ENCODE measurements at regions not wholly inside any gene's neighbourhood (a gene's known extent, or its start where the extent isn't known, plus 50 kb on each side); places are given as distances from the start of the nearest gene placed in this dataset.
A peak's percentile ranks its signal among the peaks of the same experiment; 100 is the strongest.

DNA sequence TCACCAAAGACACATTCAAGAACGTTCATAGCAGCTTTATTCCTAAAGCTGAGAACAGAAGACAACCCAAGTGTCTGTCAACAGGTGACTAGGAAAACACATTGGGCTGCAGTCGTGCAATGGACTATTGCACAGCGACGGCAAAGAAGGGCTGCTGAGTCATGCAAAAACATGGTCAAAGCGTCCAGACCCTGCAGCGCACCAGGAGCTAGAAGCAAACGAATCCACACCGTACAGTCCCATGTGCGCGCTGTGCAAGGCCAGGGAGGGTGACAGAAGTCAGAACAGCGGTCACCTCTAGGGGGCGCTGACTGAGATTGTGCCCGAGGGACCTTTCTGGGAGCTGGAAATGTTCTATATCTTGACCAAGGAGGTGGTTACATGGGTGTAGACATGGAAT is 266.4 kb downstream of the MAF start:
- Histone ChIP-seq H3K9ac (ENCODE audit: low read depth in 1 of 2, low read length in 2 of 2) (no peak overlapping the region), H3K9me3 (ENCODE audit: control insufficient read depth in 2 of 2, low read length in 2 of 2) (no peaks in the 10 kb centered on the region), H3K4me3 (ENCODE audit: low read length in 2 of 2) (no peak overlapping the region), H3K27me3 (ENCODE audit: control insufficient read depth in 2 of 2, insufficient read depth in 2 of 2, low read length in 2 of 2) (no peaks in the 10 kb centered on the region), H3K36me3 (ENCODE audit: control insufficient read depth in 2 of 2, insufficient read depth in 2 of 2, low read length in 2 of 2) (no peaks in the 10 kb centered on the region), H3K27ac (ENCODE audit: low read depth in 2 of 2, low read length in 2 of 2) (no peak overlapping the region), H3K4me1 (ENCODE audit: control insufficient read depth in 2 of 2, insufficient read depth in 2 of 2, low read length in 2 of 2) (peaks cover 5 to 7% of the 10 kb centered on the region in 2 donors)

DNA sequence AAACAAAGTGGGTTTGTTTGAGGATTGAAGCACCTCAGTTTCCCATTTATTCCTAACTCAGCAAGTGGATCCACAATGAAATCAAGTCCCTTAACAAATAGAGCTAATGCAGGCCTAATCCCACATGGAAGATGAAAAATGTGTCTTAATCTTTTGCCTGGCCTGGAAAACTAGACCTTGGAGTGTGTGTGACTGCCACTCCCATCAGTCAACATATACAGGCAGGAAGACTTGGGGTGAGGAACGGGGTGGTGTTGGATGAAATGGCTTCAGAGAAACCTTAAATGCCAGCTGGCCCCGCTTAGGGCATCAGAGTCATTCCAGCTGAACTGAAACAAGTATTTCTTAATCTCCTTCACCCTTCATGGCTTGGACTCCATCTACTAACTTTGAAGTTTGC is 269.5 kb downstream of the MAF start:
- H3K27ac ChIP-seq (ENCODE audit: low read depth in 2 of 2, low read length in 2 of 2): no peak overlapping the region
- H3K27me3 ChIP-seq (ENCODE audit: control insufficient read depth in 2 of 2, insufficient read depth in 2 of 2, low read length in 2 of 2): no peaks in the 10 kb centered on the region
- peaks cover 5 to 7% of the 10 kb centered on the region in 2 donors for H3K4me1 ChIP-seq (ENCODE audit: control insufficient read depth in 2 of 2, insufficient read depth in 2 of 2, low read length in 2 of 2)
- no peaks in the 10 kb centered on the region for H3K36me3 ChIP-seq (ENCODE audit: control insufficient read depth in 2 of 2, insufficient read depth in 2 of 2, low read length in 2 of 2)
- H3K9ac ChIP-seq (ENCODE audit: low read depth in 1 of 2, low read length in 2 of 2): no peak overlapping the region
- H3K9me3 ChIP-seq (ENCODE audit: control insufficient read depth in 2 of 2, low read length in 2 of 2): no peaks in the 10 kb centered on the region
- H3K4me3 ChIP-seq (ENCODE audit: low read length in 2 of 2): no peak overlapping the region

DNA sequence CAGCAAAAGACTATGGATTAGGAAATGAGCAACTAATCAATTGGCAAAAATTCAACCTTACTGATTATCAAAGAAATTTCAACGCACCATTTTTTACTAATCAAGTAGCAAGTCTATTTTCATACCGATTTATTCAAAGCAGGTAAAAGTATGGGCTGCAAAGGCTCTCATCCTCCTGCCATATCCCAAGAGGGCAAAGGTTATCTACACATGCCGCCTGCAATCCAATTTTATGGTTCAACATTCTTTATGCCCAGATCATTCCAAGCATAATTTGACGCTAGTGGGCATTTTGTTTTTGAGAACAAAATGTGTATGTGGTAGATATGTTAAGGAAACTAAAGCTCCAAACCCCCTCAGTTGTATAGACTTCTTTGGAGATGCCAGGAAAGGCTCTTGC is 270.6 kb downstream of the MAF start:
- H3K27me3 ChIP-seq (ENCODE audit: control insufficient read depth in 2 of 2, insufficient read depth in 2 of 2, low read length in 2 of 2): no peaks in the 10 kb centered on the region
- H3K36me3 ChIP-seq (ENCODE audit: control insufficient read depth in 2 of 2, insufficient read depth in 2 of 2, low read length in 2 of 2): no peaks in the 10 kb centered on the region
- no peak overlapping the region for H3K9ac ChIP-seq (ENCODE audit: low read depth in 1 of 2, low read length in 2 of 2)
- H3K4me1 ChIP-seq (ENCODE audit: control insufficient read depth in 2 of 2, insufficient read depth in 2 of 2, low read length in 2 of 2): peaks cover 5 to 7% of the 10 kb centered on the region in 2 donors
- H3K4me3 ChIP-seq (ENCODE audit: low read length in 2 of 2): no peak overlapping the region
- no peaks in the 10 kb centered on the region for H3K9me3 ChIP-seq (ENCODE audit: control insufficient read depth in 2 of 2, low read length in 2 of 2)
- H3K27ac ChIP-seq (ENCODE audit: low read depth in 2 of 2, low read length in 2 of 2): no peak overlapping the region

DNA sequence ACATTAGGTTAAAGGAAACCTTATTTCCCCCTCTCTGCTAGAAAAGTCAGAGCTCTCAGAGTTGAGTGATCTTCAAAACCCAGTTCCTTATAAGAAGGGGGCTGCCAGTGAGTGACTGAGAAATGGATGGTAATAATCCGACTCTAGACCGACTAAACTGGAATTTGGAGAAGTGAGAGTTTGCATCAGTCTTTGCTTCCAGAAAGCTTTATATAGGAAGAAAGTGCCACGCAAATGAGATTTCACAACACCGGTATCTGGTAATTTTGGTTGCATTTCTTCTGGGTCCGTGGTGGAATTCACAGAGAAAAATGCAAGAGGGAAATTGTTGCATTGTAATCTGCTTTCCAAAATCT is 271.4 kb downstream of the MAF start:
- H3K4me1 ChIP-seq (ENCODE audit: control insufficient read depth in 2 of 2, insufficient read depth in 2 of 2, low read length in 2 of 2): peaks cover 5 to 7% of the 10 kb centered on the region in 2 donors
- H3K9me3 ChIP-seq (ENCODE audit: control insufficient read depth in 2 of 2, low read length in 2 of 2): no peaks in the 10 kb centered on the region
- H3K9ac ChIP-seq (ENCODE audit: low read depth in 1 of 2, low read length in 2 of 2): no peak overlapping the region
- H3K36me3 ChIP-seq (ENCODE audit: control insufficient read depth in 2 of 2, insufficient read depth in 2 of 2, low read length in 2 of 2): no peaks in the 10 kb centered on the region
- H3K27me3 ChIP-seq (ENCODE audit: control insufficient read depth in 2 of 2, insufficient read depth in 2 of 2, low read length in 2 of 2): no peaks in the 10 kb centered on the region
- no peak overlapping the region for H3K4me3 ChIP-seq (ENCODE audit: low read length in 2 of 2)
- no peak overlapping the region for H3K27ac ChIP-seq (ENCODE audit: low read depth in 2 of 2, low read length in 2 of 2)

DNA sequence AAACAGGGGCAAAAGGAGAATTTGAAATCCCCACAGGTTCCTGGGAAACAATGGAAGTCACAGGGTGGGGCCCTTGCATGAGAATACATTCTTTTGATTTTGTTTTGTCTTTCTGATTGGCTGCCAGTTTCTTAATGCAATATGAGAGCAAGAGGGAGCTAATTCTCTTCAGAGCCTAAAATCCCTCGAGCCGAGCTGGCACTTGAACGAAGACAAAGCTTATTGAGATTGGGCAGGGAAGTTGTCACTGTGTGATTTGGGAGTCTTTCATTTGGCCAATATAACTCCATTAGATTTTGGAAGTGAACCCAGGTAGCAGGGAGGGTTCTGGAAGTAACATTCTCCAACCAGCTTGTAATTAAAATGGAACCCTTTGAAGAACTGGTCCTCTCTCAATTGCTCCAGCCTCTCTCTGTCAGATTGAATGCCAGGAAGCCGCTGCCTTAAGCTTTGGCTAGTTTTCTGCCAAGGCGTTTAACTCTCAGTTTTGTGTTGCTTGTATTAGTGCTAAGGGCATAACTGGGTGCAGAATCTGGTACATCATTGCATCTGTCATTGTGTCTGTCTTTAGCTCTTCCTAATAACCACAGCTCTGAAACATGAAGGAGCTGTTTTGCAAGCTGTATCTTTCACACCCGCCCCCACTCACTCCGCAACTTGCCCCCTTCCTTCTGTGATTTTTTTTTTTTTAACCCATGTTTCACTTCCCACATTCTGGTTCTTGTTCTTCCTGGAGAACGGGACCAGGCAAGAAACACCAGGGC is 272.0 kb downstream of the MAF start:
- Histone ChIP-seq H3K4me3 (ENCODE audit: low read length in 2 of 2) (no peak overlapping the region), H3K27ac (ENCODE audit: low read depth in 2 of 2, low read length in 2 of 2) (peak overlapping the region in 1 of 2 donors; percentile 14), H3K36me3 (ENCODE audit: control insufficient read depth in 2 of 2, insufficient read depth in 2 of 2, low read length in 2 of 2) (no peaks in the 10 kb centered on the region), H3K9me3 (ENCODE audit: control insufficient read depth in 2 of 2, low read length in 2 of 2) (no peaks in the 10 kb centered on the region), H3K4me1 (ENCODE audit: control insufficient read depth in 2 of 2, insufficient read depth in 2 of 2, low read length in 2 of 2) (peaks cover 5 to 7% of the 10 kb centered on the region in 2 donors), H3K9ac (ENCODE audit: low read depth in 1 of 2, low read length in 2 of 2) (no peak overlapping the region), H3K27me3 (ENCODE audit: control insufficient read depth in 2 of 2, insufficient read depth in 2 of 2, low read length in 2 of 2) (no peaks in the 10 kb centered on the region)

DNA sequence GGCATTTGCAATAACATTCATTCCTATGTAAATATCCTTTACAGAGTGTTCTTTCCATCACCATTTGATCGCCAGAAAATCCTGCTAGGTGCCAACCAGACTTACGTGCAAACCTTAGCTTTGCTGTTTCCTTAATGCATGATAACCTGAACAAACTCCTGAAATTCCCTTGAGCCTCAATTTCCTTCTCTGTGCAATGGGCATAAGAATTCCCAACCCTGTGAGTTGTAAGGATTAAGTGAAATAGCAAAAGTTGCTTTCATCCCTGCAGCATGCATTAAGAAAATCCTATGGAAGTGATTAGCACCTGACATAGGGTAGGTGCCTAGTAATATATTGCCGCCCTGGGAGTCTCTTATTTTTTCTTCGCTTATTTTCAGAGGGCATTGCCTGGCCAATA is 272.7 kb downstream of the MAF start:
- Histone ChIP-seq H3K9me3 (ENCODE audit: control insufficient read depth in 2 of 2, low read length in 2 of 2) (no peaks in the 10 kb centered on the region), H3K27ac (ENCODE audit: low read depth in 2 of 2, low read length in 2 of 2) (no peak overlapping the region), H3K4me1 (ENCODE audit: control insufficient read depth in 2 of 2, insufficient read depth in 2 of 2, low read length in 2 of 2) (peaks cover 5 to 7% of the 10 kb centered on the region in 2 donors), H3K9ac (ENCODE audit: low read depth in 1 of 2, low read length in 2 of 2) (no peak overlapping the region), H3K36me3 (ENCODE audit: control insufficient read depth in 2 of 2, insufficient read depth in 2 of 2, low read length in 2 of 2) (no peaks in the 10 kb centered on the region), H3K4me3 (ENCODE audit: low read length in 2 of 2) (no peak overlapping the region), H3K27me3 (ENCODE audit: control insufficient read depth in 2 of 2, insufficient read depth in 2 of 2, low read length in 2 of 2) (peaks cover 0 to under 1% of the 10 kb centered on the region in 2 donors)

DNA sequence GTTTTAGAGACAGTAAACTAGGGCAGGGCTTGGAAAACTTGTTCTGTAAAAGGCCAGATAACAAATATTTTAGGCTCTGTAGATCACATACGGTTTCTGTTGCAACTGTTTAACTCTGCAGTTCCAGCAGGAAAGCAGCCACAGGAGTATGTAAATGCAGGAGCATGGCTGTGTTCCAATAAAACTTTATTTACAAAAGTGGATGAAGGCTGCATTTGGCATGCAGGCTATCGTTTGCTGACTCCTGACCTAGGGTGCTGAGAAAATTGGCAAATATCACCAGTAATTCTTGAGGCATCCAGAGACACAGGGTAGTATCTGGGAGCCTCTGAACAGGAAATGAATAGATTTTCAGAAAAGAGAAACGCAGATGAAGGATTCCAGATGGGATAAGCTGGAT is 274.0 kb downstream of the MAF start:
- no peak overlapping the region for H3K9ac ChIP-seq (ENCODE audit: low read depth in 1 of 2, low read length in 2 of 2)
- H3K4me3 ChIP-seq (ENCODE audit: low read length in 2 of 2): no peak overlapping the region
- peaks cover 5 to 7% of the 10 kb centered on the region in 2 donors for H3K4me1 ChIP-seq (ENCODE audit: control insufficient read depth in 2 of 2, insufficient read depth in 2 of 2, low read length in 2 of 2)
- no peaks in the 10 kb centered on the region for H3K9me3 ChIP-seq (ENCODE audit: control insufficient read depth in 2 of 2, low read length in 2 of 2)
- no peak overlapping the region for H3K27ac ChIP-seq (ENCODE audit: low read depth in 2 of 2, low read length in 2 of 2)
- H3K27me3 ChIP-seq (ENCODE audit: control insufficient read depth in 2 of 2, insufficient read depth in 2 of 2, low read length in 2 of 2): peaks cover 0 to 4% of the 10 kb centered on the region in 2 donors
- H3K36me3 ChIP-seq (ENCODE audit: control insufficient read depth in 2 of 2, insufficient read depth in 2 of 2, low read length in 2 of 2): no peaks in the 10 kb centered on the region

DNA sequence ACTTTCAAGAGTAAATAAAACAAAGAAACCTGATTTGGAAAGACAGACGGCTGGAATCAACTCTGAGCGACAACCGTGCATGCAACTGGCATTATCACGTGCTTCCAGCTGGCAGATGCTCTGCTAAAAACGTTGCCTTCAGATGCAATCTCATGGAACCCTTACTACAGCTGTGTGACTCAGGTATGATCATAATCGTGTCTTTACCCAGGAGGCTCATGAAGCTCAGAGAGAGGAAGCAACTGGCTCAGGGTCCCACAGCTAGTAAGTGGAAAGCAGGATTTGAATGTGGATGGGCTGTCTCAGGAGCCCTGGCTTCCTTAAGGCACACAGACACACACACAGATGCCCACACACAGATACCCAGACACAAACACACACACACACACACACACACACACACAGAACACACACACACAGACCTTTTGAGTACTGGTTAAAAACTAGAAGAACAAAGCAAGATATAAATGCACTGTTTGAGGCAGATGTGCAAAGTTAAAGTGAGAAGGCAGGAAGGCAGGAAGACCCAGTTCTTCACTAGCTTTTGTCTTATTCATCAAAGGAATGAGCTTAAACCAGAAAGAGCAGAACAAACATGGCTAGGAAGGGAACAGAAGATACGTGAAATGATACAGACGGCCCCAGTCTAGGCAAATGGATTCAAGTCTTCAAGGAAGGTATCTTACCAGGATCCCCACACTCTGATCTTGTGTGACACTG is 275.2 kb downstream of the MAF start:
- Histone ChIP-seq H3K9ac (ENCODE audit: low read depth in 1 of 2, low read length in 2 of 2) (no peak overlapping the region), H3K27ac (ENCODE audit: low read depth in 2 of 2, low read length in 2 of 2) (no peak overlapping the region), H3K4me3 (ENCODE audit: low read length in 2 of 2) (no peak overlapping the region), H3K4me1 (ENCODE audit: control insufficient read depth in 2 of 2, insufficient read depth in 2 of 2, low read length in 2 of 2) (peaks cover under 1 to 3% of the 10 kb centered on the region in 2 donors), H3K27me3 (ENCODE audit: control insufficient read depth in 2 of 2, insufficient read depth in 2 of 2, low read length in 2 of 2) (peaks cover 0 to 4% of the 10 kb centered on the region in 2 donors), H3K36me3 (ENCODE audit: control insufficient read depth in 2 of 2, insufficient read depth in 2 of 2, low read length in 2 of 2) (no peaks in the 10 kb centered on the region), H3K9me3 (ENCODE audit: control insufficient read depth in 2 of 2, low read length in 2 of 2) (no peaks in the 10 kb centered on the region)

DNA sequence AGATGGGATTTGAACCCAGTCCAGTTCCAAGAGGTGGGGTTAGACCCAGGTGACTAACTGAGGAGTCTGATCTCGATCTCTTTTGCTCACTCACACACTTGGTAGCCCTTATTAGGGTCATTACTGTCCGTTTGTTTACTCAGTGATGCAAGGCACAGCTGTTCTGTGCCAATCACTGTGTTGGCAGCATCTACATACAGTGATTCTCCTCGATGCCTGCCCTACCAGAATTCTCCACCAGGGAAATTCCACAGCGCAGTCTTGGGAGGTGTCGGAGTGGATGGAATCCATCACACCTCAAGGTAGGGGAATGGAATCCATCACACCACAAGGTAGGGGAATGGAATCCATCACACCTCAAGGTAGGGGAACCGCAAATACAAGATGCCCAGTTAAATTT is 279.6 kb downstream of the MAF start:
- H3K27ac ChIP-seq (ENCODE audit: low read depth in 2 of 2, low read length in 2 of 2): no peak overlapping the region
- no peak overlapping the region for H3K4me3 ChIP-seq (ENCODE audit: low read length in 2 of 2)
- no peak overlapping the region for H3K9ac ChIP-seq (ENCODE audit: low read depth in 1 of 2, low read length in 2 of 2)
- peaks cover 6 to 11% of the 10 kb centered on the region in 2 donors for H3K27me3 ChIP-seq (ENCODE audit: control insufficient read depth in 2 of 2, insufficient read depth in 2 of 2, low read length in 2 of 2)
- H3K9me3 ChIP-seq (ENCODE audit: control insufficient read depth in 2 of 2, low read length in 2 of 2): no peaks in the 10 kb centered on the region
- no peaks in the 10 kb centered on the region for H3K4me1 ChIP-seq (ENCODE audit: control insufficient read depth in 2 of 2, insufficient read depth in 2 of 2, low read length in 2 of 2)
- no peaks in the 10 kb centered on the region for H3K36me3 ChIP-seq (ENCODE audit: control insufficient read depth in 2 of 2, insufficient read depth in 2 of 2, low read length in 2 of 2)

DNA sequence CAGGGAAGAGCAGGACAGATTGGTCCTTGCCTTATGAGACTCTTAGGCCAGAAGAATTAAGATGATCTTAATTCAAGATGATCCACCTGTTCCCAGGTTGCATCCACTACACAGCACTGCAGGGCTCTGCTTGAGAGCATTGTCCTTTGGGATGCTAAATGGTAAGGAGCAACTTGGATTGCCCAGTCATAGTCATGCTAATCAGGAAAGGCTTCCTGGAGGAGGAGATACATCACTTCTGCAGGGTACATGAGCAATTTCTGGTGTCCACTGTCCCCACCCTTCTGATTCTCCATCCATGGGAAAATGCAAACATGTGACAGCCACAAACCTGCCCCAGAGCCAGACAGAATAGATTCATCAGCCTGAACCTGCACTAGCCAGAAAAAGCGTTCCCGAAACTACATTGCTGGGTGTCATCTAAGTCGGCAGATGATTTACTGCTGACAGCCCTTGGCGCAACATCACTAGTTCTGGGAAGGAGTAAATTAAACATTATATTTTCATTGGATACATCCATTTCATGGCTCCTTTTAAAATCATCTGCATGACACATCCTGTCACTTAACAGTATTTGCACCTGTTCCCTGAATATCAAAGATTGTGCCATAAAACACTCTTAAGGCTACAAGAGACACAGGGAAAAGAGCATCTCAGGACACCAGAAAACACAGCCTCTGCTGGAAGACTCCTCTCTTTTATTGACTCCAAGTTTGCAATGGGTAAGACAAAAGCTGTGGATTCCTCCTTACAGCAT is 282.2 kb downstream of the MAF start:
- no peaks in the 10 kb centered on the region for H3K4me1 ChIP-seq (ENCODE audit: control insufficient read depth in 2 of 2, insufficient read depth in 2 of 2, low read length in 2 of 2)
- H3K9ac ChIP-seq (ENCODE audit: low read depth in 1 of 2, low read length in 2 of 2): no peak overlapping the region

More for the DNA sequence above, 282.2 kb downstream of the MAF start:
- Histone ChIP-seq H3K27me3 (ENCODE audit: control insufficient read depth in 2 of 2, insufficient read depth in 2 of 2, low read length in 2 of 2) (peaks cover 6 to 11% of the 10 kb centered on the region in 2 donors), H3K36me3 (ENCODE audit: control insufficient read depth in 2 of 2, insufficient read depth in 2 of 2, low read length in 2 of 2) (no peaks in the 10 kb centered on the region), H3K27ac (ENCODE audit: low read depth in 2 of 2, low read length in 2 of 2) (no peak overlapping the region), H3K9me3 (ENCODE audit: control insufficient read depth in 2 of 2, low read length in 2 of 2) (no peaks in the 10 kb centered on the region), H3K4me3 (ENCODE audit: low read length in 2 of 2) (no peak overlapping the region)
